Testis (tissue), 2 donors: ENCODE measurements at regions not wholly inside any gene's neighbourhood (a gene's known extent, or its start where the extent isn't known, plus 50 kb on each side); places are given as distances from the start of the nearest gene placed in this dataset.

Experiments used
- CTCF ChIP-seq, 3 experiments: fragments of 450-650 bp in 2 of 3; fragments of 200-600 bp in 1 of 3; sonication (generic) in 1 of 3; IDR thresholded peaks; one replicate each; pipeline ENCODE4 v1.5.1; 2016 to 2019; ENCODE audit warnings: antibody characterized with exemption in 3 of 3, mild to moderate bottlenecking in 2 of 3, moderate library complexity in 1 of 3
- POLR2A ChIP-seq: fragments of 450-650 bp; IDR thresholded peaks from one replicate; pipeline ENCODE4 v1.6.1; 2017; ENCODE audit warnings: antibody characterized with exemption, mild to moderate bottlenecking, moderate library complexity

DNA sequence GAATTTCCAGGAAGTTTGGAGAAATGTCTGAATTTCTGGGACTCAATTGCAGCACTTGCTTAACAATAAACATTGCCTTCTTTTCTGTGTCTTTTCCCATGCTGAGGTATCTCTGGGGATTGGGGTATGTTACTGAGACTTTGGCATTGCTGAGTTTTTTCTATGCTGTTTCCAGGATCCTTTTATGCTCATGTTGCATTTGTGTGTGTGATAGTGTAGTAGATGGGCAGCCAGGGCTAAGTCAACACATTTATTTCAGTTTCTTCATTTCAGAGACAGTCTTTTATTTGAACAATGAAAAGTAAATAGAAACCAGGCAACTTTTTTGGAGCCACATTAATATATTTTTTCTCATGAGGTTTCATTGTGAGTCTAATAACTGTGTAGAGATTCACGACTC is 1160.3 kb upstream of the TMEM132C start:
- no peak for TF ChIP-seq CTCF (IDR thresholded peaks at IDR 0.05)
- TF ChIP-seq POLR2A, result no peak
